ENCODE measurements at regions not wholly inside any gene's neighbourhood (a gene's known extent, or its start where the extent isn't known, plus 50 kb on each side); places are given as distances from the start of the nearest gene placed in this dataset.

GRCh38 chr6:166023273-166023989 lies 144.2 kb downstream of the TBXT start:
- ChIA-PET CTCF (no interaction called here), POLR2A (no interaction called here)
- Mint-ChIP-seq H3K9me3 (peaks cover 17% of the 10 kb centered on the region), H3K27ac (no peak overlapping the region), H3K27me3 (ENCODE audit: low read depth) (no peaks in the 10 kb centered on the region; the same call in 1 of the 2 replicates), H3K4me1 (no peaks in the 10 kb centered on the region; the same call in 1 of the 2 replicates), H3K36me3 (no peaks in the 10 kb centered on the region; the same call in 1 of the 2 replicates), H3K4me3 (no peak overlapping the region)
- ATAC-seq, result no peak
- TF ChIP-seq E2F4 (CRISPR knock-in tag; IDR thresholded peaks at IDR 0.05; ENCODE audit: borderline replicate concordance, low read depth) (no peak), HMGA2 (CRISPR knock-in tag; IDR thresholded peaks at IDR 0.05) (peak; percentile 31; the same call in 1 of the 2 replicates), ZNF232 (CRISPR knock-in tag; IDR thresholded peaks at IDR 0.05) (no peak), USF1 (CRISPR knock-in tag; IDR thresholded peaks at IDR 0.05) (no peak)
- no peak for DNase-seq (ENCODE audit: low spot score)

- ChIA-PET POLR2A (no interaction called here), CTCF (no interaction called here)
- Mint-ChIP-seq H3K9me3 (peaks cover 37% of the 10 kb centered on the region), H3K27ac (no peak overlapping the region), H3K27me3 (ENCODE audit: low read depth) (no peaks in the 10 kb centered on the region; the same call in 1 of the 2 replicates), H3K36me3 (peaks cover 17% of the 10 kb centered on the region), H3K4me3 (no peak overlapping the region), H3K4me1 (no peaks in the 10 kb centered on the region; the same call in 1 of the 2 replicates)
- TF ChIP-seq ZSCAN18 (CRISPR knock-in tag; IDR thresholded peaks at IDR 0.05), result no peak
- no peak for TF ChIP-seq ERG (CRISPR knock-in tag; IDR thresholded peaks at IDR 0.05)
- no peak for TF ChIP-seq TP53 (CRISPR knock-in tag; IDR thresholded peaks at IDR 0.05)
- TF ChIP-seq USF1 (CRISPR knock-in tag; IDR thresholded peaks at IDR 0.05), result no peak
- ATAC-seq, result no peak
- no peak for DNase-seq (ENCODE audit: low spot score)
Observed at GRCh38 chr6:166021429-166021828, 146.2 kb downstream of the TBXT start.

- no peak for ATAC-seq
- DNase-seq (ENCODE audit: low spot score), result no peak
- H3K4me1 Mint-ChIP-seq, result peaks cover 7% of the 10 kb centered on the region
- no peaks in the 10 kb centered on the region; the same call in 1 of the 2 replicates for H3K27me3 Mint-ChIP-seq (ENCODE audit: low read depth)
- POLR2A ChIA-PET, result no interaction called here
- H3K9me3 Mint-ChIP-seq, result peaks cover 47% of the 10 kb centered on the region
- H3K4me3 Mint-ChIP-seq, result no peak overlapping the region
- CTCF ChIA-PET, result no interaction called here
- H3K36me3 Mint-ChIP-seq, result peaks cover 26% of the 10 kb centered on the region
- no peak overlapping the region for H3K27ac Mint-ChIP-seq
- TF ChIP-seq AR (CRISPR knock-in tag; IDR thresholded peaks at IDR 0.05) (no peak), ARID4B (CRISPR knock-in tag; IDR thresholded peaks at IDR 0.05; ENCODE audit: borderline replicate concordance) (no peak), FOXP4 (CRISPR knock-in tag; IDR thresholded peaks at IDR 0.05) (no peak), E2F5 (CRISPR knock-in tag; IDR thresholded peaks at IDR 0.05) (no peak), ZNF138 (CRISPR knock-in tag; conservative IDR thresholded peaks at IDR 0.05) (no peak), ZNF416 (CRISPR knock-in tag; IDR thresholded peaks at IDR 0.05) (no peak), ZNF423 (CRISPR knock-in tag; IDR thresholded peaks at IDR 0.05) (no peak)
Observed at GRCh38 chr6:166019214-166019613, 148.4 kb downstream of the TBXT start.
